ENCODE measurements at regions not wholly inside any gene's neighbourhood (a gene's known extent, or its start where the extent isn't known, plus 50 kb on each side); places are given as distances from the start of the nearest gene placed in this dataset.

DNA sequence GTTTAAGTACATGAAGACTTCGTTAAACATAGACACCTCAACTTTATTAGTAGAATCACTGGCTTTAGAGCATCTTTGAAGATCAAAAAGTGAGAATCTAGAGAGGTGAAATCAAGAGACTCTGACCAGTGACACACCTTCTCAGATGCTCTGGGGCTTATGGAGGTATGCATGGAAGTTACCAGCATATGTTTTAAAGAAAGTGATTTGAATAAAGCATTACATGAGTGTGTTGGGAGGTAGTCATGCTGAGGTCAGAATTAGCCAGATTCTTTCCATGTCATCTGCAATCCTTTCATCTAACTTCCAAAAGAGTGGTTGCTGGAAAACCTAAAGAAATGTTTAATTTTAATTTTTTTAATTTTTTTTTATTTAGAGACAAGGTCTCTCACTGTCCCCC lies 658.0 kb upstream of the GOLIM4 start:
- TF ChIP-seq, protein P1, sequence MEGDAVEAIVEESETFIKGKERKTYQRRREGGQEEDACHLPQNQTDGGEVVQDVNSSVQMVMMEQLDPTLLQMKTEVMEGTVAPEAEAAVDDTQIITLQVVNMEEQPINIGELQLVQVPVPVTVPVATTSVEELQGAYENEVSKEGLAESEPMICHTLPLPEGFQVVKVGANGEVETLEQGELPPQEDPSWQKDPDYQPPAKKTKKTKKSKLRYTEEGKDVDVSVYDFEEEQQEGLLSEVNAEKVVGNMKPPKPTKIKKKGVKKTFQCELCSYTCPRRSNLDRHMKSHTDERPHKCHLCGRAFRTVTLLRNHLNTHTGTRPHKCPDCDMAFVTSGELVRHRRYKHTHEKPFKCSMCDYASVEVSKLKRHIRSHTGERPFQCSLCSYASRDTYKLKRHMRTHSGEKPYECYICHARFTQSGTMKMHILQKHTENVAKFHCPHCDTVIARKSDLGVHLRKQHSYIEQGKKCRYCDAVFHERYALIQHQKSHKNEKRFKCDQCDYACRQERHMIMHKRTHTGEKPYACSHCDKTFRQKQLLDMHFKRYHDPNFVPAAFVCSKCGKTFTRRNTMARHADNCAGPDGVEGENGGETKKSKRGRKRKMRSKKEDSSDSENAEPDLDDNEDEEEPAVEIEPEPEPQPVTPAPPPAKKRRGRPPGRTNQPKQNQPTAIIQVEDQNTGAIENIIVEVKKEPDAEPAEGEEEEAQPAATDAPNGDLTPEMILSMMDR (IDR thresholded peaks at IDR 0.05 in 2 of 3, conservative IDR thresholded peaks at IDR 0.05 in 1 of 3; ENCODE audit: borderline replicate concordance in 1 of 3, insufficient read depth in 1 of 3, low read depth in 2 of 3, low read length in 2 of 3): no peak
- TF ChIP-seq POLR2A (IDR thresholded peaks at IDR 0.05; ENCODE audit: borderline replicate concordance, extremely low read depth, insufficient read depth, insufficient read length) (no peak), ZNF274 (IDR thresholded peaks at IDR 0.05; ENCODE audit: low read depth, low read length) (no peak), POLR2AphosphoS5 (IDR thresholded peaks at IDR 0.05; ENCODE audit: low read depth, low read length) (no peak), EZH2 (IDR thresholded peaks at IDR 0.05) (no peak), SP1 (IDR thresholded peaks at IDR 0.05; ENCODE audit: low read depth) (no peak), EZH2phosphoT487 (IDR thresholded peaks at IDR 0.05; ENCODE audit: borderline replicate concordance) (no peak)
- TF ChIP-seq, protein P2, sequence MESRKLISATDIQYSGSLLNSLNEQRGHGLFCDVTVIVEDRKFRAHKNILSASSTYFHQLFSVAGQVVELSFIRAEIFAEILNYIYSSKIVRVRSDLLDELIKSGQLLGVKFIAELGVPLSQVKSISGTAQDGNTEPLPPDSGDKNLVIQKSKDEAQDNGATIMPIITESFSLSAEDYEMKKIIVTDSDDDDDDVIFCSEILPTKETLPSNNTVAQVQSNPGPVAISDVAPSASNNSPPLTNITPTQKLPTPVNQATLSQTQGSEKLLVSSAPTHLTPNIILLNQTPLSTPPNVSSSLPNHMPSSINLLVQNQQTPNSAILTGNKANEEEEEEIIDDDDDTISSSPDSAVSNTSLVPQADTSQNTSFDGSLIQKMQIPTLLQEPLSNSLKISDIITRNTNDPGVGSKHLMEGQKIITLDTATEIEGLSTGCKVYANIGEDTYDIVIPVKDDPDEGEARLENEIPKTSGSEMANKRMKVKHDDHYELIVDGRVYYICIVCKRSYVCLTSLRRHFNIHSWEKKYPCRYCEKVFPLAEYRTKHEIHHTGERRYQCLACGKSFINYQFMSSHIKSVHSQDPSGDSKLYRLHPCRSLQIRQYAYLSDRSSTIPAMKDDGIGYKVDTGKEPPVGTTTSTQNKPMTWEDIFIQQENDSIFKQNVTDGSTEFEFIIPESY (IDR thresholded peaks at IDR 0.05; ENCODE audit: extremely low read depth, insufficient replicate concordance, low read length): no peak
